ENCODE measurements at regions not wholly inside any gene's neighbourhood (a gene's known extent, or its start where the extent isn't known, plus 50 kb on each side); places are given as distances from the start of the nearest gene placed in this dataset.

DNA sequence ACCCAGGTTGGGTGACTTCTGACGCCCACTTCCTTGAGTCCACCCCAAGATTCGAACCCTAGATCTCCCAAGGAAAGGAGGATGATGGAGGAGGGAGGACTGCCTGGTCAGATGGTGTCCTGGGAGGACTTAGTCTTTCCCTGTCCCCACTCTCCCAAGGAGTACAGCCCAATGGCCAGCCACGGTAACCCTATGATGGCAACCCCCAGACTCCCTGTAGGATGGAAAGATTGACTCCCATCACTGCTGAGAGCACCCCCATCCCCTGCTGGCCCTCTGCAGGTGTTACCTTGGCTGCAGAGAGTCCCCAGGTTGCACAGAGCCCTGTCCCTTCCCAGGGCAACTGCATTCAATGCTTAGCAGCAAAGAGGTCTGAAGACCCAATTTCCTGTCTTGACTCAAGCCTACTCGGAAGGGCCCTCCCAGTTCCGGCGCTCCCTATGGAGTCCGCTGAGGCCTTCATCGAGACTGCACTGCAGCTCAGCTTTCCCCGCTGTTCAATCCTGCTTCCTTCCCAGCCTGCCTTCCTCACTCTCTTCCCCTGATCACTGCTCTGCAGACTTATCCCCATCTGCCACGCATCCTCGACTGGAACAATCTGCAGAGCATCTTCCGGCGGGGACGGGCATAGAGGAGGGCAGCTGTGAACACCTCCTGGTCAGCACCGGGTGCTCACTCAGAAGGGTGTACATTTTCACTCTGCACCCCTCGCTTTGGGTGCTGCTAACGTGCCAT lies 50.8 kb upstream of the OCM2 start:
- peak in 1 of 5 donors; percentile 11 for DNase-seq
- H3K27me3 Mint-ChIP-seq, result peaks cover 5 to 23% of the 10 kb centered on the region in 2 donors
- no peaks in the 10 kb centered on the region for H3K27me3 ChIP-seq (ENCODE audit: insufficient read depth, low read length, poor library complexity, severe bottlenecking)
- no peak overlapping the region for H3K4me3 Mint-ChIP-seq
- H3K4me1 ChIP-seq (ENCODE audit: insufficient read depth, low read length), result no peaks in the 10 kb centered on the region
- H3K36me3 Mint-ChIP-seq, result no peaks in the 10 kb centered on the region
- no peaks in the 10 kb centered on the region for H3K9me3 ChIP-seq (ENCODE audit: low read length)
- H3K27ac Mint-ChIP-seq, result no peak overlapping the region
- no peaks in the 10 kb centered on the region for H3K36me3 ChIP-seq (ENCODE audit: insufficient read depth, low read length)
- POLR2A ChIA-PET, result no interaction called here
- no peak overlapping the region for H3K4me3 ChIP-seq (ENCODE audit: low read length)
- no peaks in the 10 kb centered on the region for H3K4me1 Mint-ChIP-seq
- peaks cover 0 to 4% (median 0%) of the 10 kb centered on the region in 5 donors for H3K9me3 Mint-ChIP-seq
- no peak overlapping the region for H3K27ac ChIP-seq (ENCODE audit: low read depth, low read length)
- CTCF ChIA-PET, result interaction anchor here (2.3 to 2.8 kb wide), 2 partner anchors 19 kb away, joined by 7 read pairs; no protein-coding TSS in a partner anchor

DNA sequence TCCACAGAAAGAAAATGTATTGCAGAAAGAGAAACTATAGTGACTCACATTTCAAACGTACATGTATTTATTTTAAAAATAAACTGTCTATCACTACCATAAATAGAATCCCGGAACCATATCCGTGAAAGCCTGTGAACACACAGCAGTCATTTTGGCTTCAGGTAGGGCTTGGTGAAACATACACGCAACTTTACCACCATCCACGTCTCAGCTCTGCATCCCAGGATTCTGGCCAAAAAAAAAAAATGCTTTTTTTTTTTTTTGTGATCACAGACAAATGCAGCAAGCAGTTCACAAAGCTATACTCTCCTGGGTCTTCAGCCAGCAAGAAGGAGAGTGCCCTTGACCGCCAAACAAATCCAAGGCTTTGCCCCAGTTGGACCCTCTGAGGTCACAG lies 56.8 kb upstream of the OCM2 start:
- H3K27ac Mint-ChIP-seq, result no peak overlapping the region
- Histone ChIP-seq H3K4me3 (ENCODE audit: low read length) (no peak overlapping the region), H3K27ac (ENCODE audit: low read depth, low read length) (no peak overlapping the region), H3K9me3 (ENCODE audit: low read length) (no peaks in the 10 kb centered on the region), H3K4me1 (ENCODE audit: insufficient read depth, low read length) (no peaks in the 10 kb centered on the region), H3K27me3 (ENCODE audit: insufficient read depth, low read length, poor library complexity, severe bottlenecking) (no peaks in the 10 kb centered on the region), H3K36me3 (ENCODE audit: insufficient read depth, low read length) (no peaks in the 10 kb centered on the region)
- no peak for DNase-seq
- H3K27me3 Mint-ChIP-seq, result peaks cover 6 to 12% of the 10 kb centered on the region in 2 donors
- ChIA-PET CTCF (no interaction called here), POLR2A (no interaction called here)
- H3K36me3 Mint-ChIP-seq, result no peaks in the 10 kb centered on the region
- peaks cover 0 to 8% (median 4%) of the 10 kb centered on the region in 3 donors for H3K4me1 Mint-ChIP-seq
- peaks cover 0 to under 1% (median 0%) of the 10 kb centered on the region in 5 donors for H3K9me3 Mint-ChIP-seq
- H3K4me3 Mint-ChIP-seq, result no peak overlapping the region

DNA sequence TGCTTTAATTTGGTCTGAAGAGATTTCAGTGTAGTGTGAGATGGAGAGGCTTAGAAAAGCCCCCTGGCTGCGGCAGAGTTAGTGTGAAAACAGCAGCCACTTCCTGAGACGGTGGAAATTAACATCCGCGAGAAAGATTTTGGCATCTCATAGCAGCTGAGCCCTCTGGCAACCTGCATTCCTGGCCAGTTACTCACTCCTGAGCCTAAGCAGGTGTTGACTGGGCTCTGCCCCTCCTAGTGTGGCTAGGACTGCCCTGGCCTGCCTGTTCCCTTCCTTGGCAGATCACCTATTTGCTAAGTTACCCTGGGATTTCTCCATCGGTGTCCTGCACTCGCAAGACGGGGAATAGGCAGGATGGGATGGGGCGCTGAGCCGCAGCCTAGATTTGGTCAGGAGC lies 57.6 kb upstream of the LMTK2 start:
- ChIA-PET CTCF (no interaction called here), POLR2A (no interaction called here)
- Mint-ChIP-seq H3K4me1 (peaks cover 0 to 8% (median 4%) of the 10 kb centered on the region in 3 donors), H3K4me3 (no peak overlapping the region), H3K27me3 (peaks cover 0 to 12% of the 10 kb centered on the region in 2 donors), H3K27ac (no peak overlapping the region), H3K36me3 (no peaks in the 10 kb centered on the region), H3K9me3 (no peaks in the 10 kb centered on the region)
- Histone ChIP-seq H3K27me3 (ENCODE audit: insufficient read depth, low read length, poor library complexity, severe bottlenecking) (no peaks in the 10 kb centered on the region), H3K27ac (ENCODE audit: low read depth, low read length) (no peak overlapping the region), H3K4me1 (ENCODE audit: insufficient read depth, low read length) (no peaks in the 10 kb centered on the region), H3K4me3 (ENCODE audit: low read length) (no peak overlapping the region), H3K36me3 (ENCODE audit: insufficient read depth, low read length) (no peaks in the 10 kb centered on the region), H3K9me3 (ENCODE audit: low read length) (no peaks in the 10 kb centered on the region)
- no peak for DNase-seq

DNA sequence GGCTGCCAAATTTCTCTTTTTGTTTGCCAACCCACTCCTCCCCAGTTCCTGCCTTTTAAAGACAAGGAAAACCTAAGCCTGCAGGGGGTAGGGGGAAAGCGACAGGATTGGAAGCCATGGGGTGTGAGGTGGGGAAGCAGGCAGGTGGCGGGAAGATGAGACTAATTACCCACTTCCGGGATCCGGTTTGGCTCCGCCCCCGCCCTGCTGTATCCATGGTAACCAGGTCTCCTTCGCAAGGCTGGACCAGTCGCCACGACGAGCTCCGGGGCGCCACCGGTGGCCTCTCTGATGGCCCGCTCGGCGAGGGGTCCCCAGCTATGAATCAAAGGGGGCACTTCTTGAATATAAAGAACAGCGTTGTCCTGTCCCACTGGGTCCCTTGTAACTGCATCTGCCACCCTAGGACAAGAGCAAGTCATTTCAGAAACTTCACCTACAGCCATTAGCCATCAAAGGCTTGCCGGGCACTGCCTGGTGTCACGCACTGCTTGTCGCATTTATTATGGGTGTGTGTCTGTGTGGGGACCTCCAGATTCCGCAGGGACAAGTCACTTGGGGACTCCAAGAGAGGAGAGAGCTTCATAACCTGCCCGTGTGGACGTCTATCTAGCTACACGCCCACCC lies 55.4 kb upstream of the LMTK2 start:
- H3K27me3 ChIP-seq (ENCODE audit: insufficient read depth, low read length, poor library complexity, severe bottlenecking), result no peaks in the 10 kb centered on the region
- H3K36me3 ChIP-seq (ENCODE audit: insufficient read depth, low read length), result no peaks in the 10 kb centered on the region
- peaks cover 0 to 8% (median 4%) of the 10 kb centered on the region in 3 donors for H3K4me1 Mint-ChIP-seq
- H3K27ac Mint-ChIP-seq, result peak overlapping the region in 1 of 8 donors; percentile 45
- H3K27me3 Mint-ChIP-seq, result peaks cover 4 to 11% of the 10 kb centered on the region in 2 donors
- no peaks in the 10 kb centered on the region for H3K9me3 Mint-ChIP-seq
- no peaks in the 10 kb centered on the region for H3K4me1 ChIP-seq (ENCODE audit: insufficient read depth, low read length)
- H3K9me3 ChIP-seq (ENCODE audit: low read length), result no peaks in the 10 kb centered on the region
- no peak overlapping the region for H3K4me3 ChIP-seq (ENCODE audit: low read length)
- DNase-seq, result peak; percentile 1 to 66 (median 24)
- no peak overlapping the region for H3K27ac ChIP-seq (ENCODE audit: low read depth, low read length)
- CTCF ChIA-PET, result no interaction called here
- H3K4me3 Mint-ChIP-seq, result peak overlapping the region in 4 of 7 donors; percentile 21 to 55 (median 54)
- POLR2A ChIA-PET, result interaction anchor here (0.7 kb wide), 1 partner anchor 214 kb away, joined by 3 read pairs; no protein-coding TSS in a partner anchor
- H3K36me3 Mint-ChIP-seq, result no peaks in the 10 kb centered on the region

DNA sequence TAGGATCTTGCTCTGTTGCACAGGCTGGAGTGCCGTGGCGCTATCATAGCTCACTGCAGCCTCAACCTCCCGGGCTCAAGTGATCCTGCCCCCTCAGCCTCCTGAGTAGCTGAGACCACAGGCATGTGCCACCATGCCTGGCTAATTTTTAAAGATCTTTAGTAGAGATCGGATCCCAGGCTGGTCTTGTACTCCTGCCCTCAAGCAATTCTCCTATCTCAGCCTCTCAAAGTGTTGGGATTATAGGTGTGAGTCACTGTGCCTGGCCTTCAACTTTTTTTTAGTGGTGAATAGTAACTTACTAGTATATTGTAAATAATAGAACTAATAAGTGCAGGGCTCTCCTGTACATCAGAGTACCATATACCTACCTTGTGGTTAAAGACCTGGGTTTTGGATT lies 52.1 kb upstream of the LMTK2 start:
- Histone ChIP-seq H3K27me3 (ENCODE audit: insufficient read depth, low read length, poor library complexity, severe bottlenecking) (no peaks in the 10 kb centered on the region), H3K4me1 (ENCODE audit: insufficient read depth, low read length) (no peaks in the 10 kb centered on the region), H3K27ac (ENCODE audit: low read depth, low read length) (no peak overlapping the region), H3K36me3 (ENCODE audit: insufficient read depth, low read length) (no peaks in the 10 kb centered on the region), H3K9me3 (ENCODE audit: low read length) (no peaks in the 10 kb centered on the region), H3K4me3 (ENCODE audit: low read length) (no peak overlapping the region)
- no peak overlapping the region for H3K27ac Mint-ChIP-seq
- no peaks in the 10 kb centered on the region for H3K36me3 Mint-ChIP-seq
- no peak overlapping the region for H3K4me3 Mint-ChIP-seq
- DNase-seq, result no peak
- peaks cover 0 to 8% (median 4%) of the 10 kb centered on the region in 3 donors for H3K4me1 Mint-ChIP-seq
- CTCF ChIA-PET, result no interaction called here
- H3K9me3 Mint-ChIP-seq, result no peaks in the 10 kb centered on the region
- H3K27me3 Mint-ChIP-seq, result peaks cover 13 to 19% of the 10 kb centered on the region in 2 donors
- POLR2A ChIA-PET, result no interaction called here

DNA sequence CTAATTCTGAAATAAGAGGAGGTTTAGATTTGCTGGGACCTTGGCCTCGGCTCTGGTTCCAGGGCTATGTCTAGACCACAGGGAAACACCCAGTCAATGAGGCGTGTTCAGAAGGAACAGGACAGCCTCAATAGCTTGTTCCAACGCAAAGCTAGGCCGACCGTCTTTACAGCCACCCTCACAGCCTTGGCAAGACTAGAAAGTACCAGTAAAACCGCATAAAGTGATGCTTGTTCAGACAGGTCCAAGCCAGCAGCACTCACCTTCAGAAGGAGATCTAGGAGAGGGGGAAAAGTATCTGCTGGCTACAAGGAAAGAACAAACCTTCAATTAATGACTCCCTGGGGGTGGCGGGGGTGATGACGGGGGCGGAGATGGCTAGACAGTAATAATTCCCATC lies 50.1 kb upstream of the LMTK2 start:
- Histone ChIP-seq H3K4me3 (ENCODE audit: low read length) (no peak overlapping the region), H3K36me3 (ENCODE audit: insufficient read depth, low read length) (no peaks in the 10 kb centered on the region), H3K9me3 (ENCODE audit: low read length) (no peaks in the 10 kb centered on the region), H3K4me1 (ENCODE audit: insufficient read depth, low read length) (no peaks in the 10 kb centered on the region), H3K27ac (ENCODE audit: low read depth, low read length) (no peak overlapping the region), H3K27me3 (ENCODE audit: insufficient read depth, low read length, poor library complexity, severe bottlenecking) (no peaks in the 10 kb centered on the region)
- DNase-seq, result no peak
- ChIA-PET POLR2A (no interaction called here), CTCF (no interaction called here)
- no peaks in the 10 kb centered on the region for H3K9me3 Mint-ChIP-seq
- H3K27ac Mint-ChIP-seq, result no peak overlapping the region
- no peaks in the 10 kb centered on the region for H3K36me3 Mint-ChIP-seq
- H3K4me3 Mint-ChIP-seq, result no peak overlapping the region
- peaks cover 15 to 19% of the 10 kb centered on the region in 2 donors for H3K27me3 Mint-ChIP-seq
- H3K4me1 Mint-ChIP-seq, result peaks cover 0 to under 1% (median 0%) of the 10 kb centered on the region in 3 donors
